Medulla oblongata (tissue), 1 donor: ENCODE measurements at regions not wholly inside any gene's neighbourhood (a gene's known extent, or its start where the extent isn't known, plus 50 kb on each side); places are given as distances from the start of the nearest gene placed in this dataset.
"Not testable (repeated sequence)": the region's sequence is repeated elsewhere in the genome, so short reads cannot be mapped to it uniquely, and the experiment has no call there.

ENCODE experiments used
- DNase-seq: peaks from one replicate; pipeline ENCODE4 v3.0.0-alpha.2; 2015; ENCODE audit errors: extremely low spot score

DNA sequence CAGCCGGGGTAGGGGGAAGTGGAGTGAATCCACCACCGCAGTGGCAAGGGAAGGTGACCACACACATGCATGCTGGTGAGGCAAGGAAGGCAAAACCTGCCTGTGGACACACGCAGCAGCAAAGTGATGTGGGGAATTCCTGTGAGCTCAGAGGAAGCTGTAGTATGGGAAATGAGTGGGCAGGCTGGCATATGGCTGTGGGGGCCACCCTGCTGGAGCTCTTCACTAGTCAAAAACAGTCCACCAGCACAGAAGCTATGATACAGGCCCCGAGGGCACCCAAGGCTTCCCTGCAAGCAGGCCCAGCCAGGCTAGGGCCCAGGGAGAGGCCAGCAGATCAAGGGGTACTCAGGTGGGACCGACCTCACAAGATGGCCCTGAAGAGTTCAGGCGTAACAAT is 239.1 kb downstream of the CHM start:
- DNase-seq, result no peak

DNA sequence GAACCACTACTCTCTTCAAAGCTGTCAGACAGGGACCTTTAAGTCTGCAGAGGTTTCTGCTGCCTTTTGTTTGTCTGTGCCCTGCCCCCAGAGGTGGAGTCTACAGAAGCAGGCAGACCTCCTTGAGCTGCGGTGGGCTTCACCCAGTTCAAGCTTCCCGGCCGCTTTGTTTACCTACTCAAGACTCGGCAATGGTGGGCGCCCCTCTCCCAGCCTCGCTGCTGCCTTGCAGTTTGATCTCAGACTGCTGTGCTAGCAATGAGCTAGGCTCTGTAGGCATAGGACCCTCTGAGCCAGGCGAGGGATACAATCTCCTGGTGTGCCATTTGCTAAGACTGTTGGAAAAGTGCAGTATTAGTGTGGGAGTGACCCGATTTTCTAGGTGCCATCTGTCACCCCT is 275.0 kb downstream of the CHM start:
- DNase-seq, result not testable (repeated sequence)

DNA sequence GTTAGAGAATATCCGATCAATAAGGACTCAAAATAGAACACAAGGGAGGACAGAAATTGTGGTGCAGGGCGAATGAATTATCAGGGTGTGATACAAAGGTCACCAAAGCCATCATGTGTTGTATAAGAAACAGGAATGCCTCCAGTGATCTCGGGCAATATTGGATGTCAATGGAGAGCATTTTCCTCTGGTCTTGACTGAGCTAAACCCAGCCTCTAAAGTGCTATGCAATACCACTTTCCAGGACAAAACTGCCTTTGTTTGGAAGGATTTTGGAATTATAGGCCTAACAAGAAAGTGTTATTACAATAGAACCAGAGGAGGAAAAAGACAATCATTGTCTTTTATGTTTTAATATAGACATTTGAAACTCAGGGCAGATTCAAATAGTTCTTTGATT is 281.7 kb downstream of the CHM start:
- DNase-seq, result no peak

DNA sequence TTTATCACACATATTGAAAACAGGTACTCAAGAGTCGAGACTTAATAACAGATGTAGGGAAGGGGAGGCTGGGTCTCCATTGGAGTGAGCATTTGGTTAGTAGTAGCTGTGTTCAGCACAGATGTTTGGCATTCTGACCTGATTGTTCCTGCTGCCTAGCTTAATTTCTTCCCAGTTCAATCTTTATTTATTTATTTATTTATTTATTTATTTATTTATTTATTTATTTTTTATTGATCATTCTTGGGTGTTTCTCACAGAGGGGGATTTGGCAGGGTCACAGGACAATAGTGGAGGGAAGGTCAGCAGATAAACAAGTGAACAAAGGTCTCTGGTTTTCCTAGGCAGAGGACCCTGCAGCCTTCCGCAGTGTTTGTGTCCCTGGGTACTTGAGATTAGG is 324.3 kb downstream of the CHM start:
- DNase-seq, result not testable (repeated sequence)

DNA sequence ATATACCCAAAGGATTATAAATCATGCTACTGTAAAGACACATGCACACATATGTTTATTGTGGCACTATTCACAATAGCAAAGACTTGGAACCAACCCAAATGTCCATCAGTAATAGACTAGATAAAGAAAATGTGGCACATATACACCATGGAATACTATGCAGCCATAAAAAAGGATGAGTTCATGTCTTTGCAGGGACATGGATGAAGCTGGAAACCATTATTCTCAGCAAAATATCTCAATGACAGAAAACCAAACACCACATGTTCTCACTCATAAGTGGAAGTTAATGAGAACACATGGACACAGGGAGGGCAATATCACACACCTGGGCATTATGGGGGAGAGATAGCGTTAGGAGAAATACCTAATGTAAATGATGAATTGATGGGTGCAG is 323.8 kb upstream of the POF1B start:
- not testable (repeated sequence) for DNase-seq

DNA sequence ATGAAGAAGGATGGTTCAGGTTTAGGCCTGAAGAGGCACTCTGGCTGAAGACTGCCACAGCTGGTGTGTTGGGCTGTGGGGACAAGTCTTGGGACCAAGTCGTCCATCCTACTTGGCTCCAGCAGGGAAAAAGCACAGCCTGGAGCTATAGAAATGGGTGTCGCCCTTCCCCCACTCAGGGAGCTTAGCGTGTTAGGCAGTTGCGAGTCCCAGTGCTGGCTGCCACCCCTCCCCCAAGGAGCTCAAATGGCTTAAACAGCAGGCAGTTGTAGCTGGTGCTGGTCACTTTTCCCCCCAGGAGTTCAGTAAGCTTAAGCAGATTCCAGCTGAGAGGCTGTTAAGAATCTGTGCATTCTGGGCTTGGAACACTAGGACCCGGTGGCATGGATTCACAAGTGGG is 319.5 kb upstream of the POF1B start:
- no peak for DNase-seq

DNA sequence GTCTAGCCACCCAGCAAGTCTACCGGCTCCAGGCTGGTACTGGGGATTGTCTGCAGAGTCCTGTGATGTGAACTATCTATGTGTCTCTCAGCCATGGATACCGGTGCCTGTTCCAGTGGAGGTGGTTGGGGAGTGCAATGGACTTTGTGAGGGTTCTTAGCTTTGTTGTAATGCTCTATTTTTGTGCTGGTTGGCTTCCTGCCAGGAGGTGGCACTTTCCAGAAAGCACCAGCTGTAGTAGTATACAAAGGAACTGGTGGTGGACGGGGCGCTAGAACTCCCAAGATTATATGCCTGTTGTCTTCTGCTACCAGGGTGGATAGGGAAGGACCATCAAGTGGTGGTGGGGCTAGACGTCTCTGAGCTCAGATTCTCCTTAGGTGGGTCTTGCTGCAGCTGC is 306.4 kb upstream of the POF1B start:
- DNase-seq, result no peak

DNA sequence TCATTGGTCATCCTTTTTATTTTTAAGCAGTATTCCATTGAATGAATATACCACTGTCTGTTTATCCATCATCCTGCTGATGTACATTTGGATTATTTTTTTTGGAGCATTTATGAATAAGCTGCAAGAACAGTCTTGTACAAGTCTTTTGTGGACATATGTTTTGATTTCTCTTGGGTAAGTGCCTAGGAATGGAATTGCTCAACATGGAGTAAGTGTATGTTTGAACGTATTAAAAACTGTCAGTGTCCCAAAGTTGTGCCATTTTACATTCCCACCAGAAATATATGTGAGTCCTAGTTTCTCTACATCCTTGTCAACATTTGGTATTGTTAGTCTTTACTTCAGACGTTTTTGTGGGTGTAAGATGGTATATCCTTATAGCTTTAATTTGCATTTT is 287.0 kb upstream of the POF1B start:
- DNase-seq, result no peak

DNA sequence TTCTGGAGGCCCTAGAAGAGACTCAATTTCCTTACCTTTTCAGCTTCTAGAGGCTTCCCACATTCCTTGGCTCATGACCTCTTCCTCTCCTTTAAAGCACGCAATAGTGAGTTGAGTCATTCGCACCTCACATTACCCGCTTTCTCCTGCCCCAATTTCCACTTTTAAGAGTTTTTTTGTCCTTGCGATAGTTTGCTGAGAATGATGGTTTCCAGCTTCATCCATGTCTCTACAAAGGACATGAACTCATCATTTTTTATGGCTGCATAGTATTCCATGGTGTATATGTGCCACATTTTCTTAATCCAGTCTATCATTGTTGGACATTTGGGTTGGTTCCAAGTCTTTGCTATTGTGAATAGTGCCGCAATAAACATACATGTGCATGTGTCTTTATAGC is 284.5 kb upstream of the POF1B start:
- DNase-seq, result not testable (repeated sequence)

DNA sequence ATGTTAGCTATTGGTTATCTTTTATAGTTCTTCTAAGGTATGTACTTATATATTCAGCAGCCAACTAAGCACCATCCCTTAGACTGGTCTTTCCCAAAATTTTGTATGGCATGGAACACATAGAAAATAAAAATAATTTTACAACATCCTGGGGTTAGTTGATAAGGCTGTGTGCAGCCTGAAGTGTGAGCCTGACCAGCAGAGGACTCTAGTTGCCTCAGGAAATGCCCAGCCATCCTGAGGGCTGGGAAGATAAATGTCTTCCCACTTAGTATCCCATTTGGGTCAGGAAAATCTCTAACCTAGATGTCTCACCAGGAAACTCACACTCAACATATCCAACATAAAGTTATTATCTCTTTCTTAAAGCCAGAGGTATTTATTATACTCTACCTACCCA is 251.4 kb upstream of the POF1B start:
- no peak for DNase-seq

DNA sequence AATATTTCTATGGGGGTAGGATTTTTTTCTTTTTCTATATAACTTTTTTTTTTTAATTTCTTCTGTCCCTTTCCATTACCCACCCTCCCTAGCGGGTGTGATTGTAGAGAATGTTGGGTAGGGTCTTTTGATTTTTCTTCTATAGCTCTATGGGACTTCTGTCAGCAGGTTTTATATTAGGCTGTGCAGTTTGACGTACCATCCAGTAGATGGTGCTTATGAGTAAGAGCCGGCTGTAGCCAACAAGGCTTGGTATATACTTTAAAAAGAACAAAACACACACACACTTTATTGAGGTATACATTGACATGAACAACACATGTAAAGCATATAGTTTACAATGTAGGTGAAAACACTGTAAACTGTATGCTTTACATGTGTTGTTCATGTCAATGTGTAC is 247.9 kb upstream of the POF1B start:
- DNase-seq, result no peak

DNA sequence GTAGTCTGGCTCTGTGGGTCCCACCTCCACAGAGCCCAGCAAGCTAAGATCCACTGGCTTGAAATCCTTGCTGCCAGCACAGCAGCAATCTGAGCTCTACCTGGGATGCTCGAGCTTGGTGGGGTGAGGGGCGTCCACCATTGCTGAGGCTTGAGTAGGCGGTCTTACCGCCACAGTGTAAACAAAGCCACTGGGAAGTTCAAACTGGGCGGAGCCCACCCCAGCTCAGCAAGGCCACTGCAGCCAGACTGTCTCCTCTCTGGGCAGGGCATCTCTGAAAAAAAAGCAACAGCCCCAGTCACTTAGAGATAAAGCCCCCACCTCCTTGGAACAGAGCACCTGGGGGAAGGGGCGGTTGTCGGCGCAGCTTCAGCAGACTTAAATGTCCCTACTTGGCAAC is 243.2 kb upstream of the POF1B start:
- no peak for DNase-seq

DNA sequence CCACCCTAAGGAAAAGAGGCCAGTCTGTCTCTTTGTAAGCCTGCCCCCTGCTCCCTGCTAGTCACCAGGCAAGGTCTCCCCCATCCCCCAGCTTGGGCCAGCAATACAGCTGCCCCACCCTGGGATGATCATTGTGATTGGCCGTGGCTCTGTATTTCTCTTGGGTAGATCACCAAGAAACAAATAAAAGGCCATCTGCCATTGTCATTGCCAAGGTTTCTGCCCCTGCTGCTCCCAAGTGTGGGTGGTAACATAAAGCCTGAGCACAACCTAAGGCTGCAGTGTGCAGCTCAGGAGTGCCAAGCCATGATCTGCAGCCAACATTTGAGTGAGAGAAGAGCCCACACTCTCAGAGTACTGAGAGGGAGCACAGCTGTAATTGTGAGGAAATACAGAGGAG is 241.0 kb upstream of the POF1B start:
- no peak for DNase-seq

DNA sequence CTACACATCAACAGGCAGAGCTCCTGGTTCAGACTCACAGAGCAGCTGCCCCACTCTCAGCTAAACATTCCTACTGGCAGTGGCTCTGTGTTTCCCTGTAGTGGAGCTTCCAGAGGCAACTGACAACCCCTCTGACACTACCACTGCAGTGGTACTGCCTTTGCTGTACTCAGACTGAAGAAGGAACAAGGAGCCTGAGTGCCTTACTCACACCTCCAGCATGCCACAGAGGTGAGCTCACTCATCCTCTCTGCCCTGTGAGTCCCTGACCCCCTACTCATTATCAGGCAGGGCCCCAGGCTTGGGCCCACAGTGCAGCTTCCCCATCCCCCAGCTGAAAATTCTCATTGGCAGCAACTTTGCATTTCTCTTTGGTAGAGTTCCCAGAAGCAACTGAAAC is 240.5 kb upstream of the POF1B start:
- no peak for DNase-seq

DNA sequence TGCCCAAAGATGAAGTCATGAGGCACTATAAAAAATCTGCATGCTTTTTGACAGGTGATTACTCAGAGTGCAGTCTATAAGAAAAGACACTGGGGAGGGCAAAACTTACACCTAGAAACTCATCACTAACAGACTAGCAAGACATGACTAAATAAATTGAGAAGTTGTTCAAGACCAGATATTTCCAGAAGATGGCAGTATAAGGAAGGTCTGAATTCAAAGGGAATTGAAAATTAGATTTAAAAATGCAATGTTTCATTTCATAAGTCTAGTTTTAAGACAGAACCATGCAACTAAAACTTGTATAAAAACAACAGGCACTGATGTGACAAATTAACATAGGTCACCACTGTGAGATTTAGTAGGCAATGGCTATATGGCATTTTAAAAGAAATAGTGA is 232.5 kb upstream of the POF1B start:
- DNase-seq, result peak; percentile 2

DNA sequence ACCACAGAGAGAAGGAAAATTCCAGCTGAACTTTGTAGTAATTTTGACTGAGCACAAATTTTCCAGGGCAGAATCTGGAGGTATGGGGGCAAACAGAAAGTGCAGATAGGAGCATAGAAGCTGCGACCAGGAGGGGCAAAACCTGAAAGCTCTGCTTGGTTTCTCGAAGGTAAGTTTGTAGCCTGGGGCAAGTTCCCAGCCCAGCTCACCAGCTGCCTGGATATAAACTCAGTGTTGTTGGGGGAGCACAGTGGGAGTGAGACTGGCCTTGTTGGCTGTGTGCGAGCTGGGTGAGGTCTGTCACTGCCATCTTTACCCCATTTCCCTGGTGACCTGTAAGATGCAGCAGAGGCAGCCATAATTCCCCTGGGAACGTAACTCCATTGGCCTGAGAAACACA is 213.5 kb upstream of the POF1B start:
- DNase-seq, result no peak

DNA sequence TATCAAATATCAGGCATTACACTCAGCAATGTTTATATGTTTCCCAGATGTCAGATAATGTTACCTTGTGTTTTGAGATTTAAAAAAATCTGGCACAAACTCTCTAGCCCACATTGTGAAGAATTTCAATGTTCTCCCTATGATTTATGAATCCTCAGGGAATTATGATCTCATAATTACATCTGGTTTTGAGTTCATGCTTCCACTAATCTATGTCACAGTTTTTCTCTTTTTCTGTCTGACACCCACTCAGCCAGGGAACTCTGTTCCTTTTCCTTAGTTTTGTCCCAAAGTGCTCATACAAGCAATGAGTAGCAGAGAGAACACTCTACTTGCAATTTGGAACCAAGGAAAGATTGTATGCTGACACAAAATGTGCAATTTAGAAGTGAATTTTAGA is 212.1 kb upstream of the POF1B start:
- DNase-seq, result no peak

DNA sequence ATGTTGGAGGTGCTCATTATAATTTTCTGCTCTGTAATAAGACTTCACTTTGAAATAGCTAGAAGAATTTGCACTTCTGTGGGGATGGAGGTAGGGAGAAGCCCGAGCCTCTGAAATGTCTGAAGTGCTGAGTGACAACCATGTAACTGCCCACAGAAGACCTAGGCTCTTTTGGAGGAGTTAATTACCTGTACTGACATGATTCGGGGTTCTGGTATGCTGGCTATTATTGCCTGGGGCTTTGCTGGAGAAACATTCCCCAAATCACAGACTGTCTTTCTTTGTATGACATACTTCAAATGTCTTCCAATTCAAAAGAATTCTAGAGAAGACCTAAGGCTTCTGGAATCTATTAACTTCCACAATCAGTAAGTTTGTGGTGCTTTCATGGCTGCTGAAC is 211.2 kb upstream of the POF1B start:
- DNase-seq, result no peak

DNA sequence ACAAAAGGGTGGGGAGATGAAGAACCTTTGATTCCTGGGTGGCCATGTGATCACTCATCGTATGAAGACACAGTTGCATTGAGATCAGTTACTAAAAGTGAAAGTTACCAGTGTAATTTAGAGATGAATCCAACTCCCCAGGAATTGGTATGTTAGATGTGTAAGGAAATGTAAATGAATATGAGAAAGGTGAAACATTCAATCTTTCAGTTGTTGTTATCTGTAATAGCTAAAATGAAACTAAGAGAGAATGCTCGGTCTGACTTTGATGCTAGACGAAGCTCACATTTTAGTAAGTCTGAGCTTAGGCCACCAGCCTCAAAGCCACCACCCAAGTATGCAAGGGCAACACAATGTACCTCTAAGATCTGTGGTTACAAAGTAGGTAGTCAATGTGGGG is 194.3 kb upstream of the POF1B start:
- no peak for DNase-seq

DNA sequence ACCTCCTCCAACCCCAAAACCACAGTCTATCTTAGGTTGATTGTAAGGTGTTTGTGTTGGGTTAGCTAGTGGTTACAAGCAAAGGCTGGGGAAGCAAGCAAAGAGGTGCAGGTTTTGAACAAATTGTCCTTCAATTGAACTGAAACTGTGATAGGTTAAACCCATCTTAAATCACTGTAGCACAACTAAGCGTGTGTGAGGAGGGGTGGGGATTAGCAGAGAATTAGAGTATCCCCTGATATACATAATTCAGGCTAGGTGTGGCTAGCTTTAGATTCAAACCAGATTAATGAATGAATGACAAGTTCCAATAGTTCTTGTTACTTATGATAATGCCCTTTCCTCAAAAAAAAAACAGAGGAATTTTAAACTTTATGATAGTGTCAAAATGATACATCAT is 191.0 kb upstream of the POF1B start:
- no peak for DNase-seq

DNA sequence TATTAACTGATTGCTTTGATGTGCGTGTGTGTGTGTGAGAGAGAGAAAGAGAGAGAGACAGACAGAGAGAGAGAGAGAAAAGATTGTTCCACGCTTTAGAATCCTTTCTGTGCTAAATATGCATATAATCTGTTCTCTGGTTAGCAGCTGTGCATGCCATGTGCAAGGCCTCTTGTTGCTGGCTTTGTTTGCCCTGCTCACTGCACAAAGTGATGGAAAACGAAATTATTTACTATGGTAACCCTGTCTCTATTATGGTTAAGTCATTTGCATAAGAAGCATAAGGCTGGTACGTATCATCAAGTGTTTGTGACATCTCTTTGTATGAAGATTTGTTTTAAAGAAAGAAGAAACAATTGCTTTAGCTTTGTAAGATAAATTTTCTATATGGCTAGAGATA is 190.2 kb upstream of the POF1B start:
- no peak for DNase-seq

DNA sequence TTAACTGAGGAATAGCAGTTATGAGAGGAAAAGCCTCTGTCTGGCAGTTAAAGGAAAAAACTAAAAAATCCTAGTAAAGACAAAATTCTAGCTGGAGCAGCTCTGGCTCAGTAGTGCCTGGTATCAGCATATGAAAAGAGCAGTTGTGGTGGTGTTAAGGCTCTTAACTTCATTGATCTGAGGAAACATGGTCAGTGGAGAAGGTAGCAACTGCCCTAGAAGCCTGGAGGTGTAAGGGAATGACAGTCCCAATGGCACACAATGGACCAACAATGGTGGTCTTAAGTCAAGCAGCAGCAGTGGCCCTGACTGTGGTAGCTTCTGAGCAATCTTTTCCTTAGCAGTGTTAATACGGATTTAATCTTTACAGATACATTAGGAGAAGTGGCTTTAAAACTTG is 189.6 kb upstream of the POF1B start:
- no peak for DNase-seq

DNA sequence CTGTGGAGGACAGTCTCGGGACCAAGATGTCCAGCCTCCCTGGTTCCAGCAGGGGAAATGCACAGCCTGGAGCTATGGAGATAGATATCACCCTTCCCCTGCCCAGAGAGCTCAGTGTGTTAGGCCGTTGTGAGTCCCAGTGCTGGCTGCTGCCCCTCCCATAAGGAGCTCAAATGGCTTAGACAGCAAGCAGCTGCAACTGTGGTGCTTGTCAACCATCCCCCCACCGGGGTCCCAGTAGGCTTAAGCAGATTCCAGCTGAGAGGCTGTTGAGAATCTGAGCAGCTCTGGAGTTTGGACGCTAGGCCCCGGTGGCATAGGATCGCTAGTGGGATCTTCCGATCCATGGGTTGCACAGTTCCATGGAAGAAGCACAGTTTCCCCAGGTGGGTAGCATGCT is 181.8 kb upstream of the POF1B start:
- DNase-seq, result no peak

DNA sequence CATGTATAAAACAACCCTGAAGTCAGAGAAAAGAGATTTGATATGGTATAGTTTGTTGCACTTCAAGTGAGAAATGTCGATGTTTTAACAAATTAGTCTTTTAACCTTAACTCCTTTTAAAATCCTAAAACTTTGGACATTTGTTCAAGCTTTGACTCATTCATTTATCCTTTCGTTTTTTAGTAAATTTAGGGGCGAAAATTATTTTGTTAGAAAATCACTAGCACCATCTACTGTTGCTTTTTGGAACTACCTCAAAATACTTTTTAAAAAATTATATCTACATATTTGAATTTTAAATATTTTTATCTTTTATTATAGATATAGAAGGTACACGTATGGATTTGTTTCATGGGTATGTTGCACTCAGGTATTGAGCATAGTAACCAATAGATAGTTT is 165.1 kb upstream of the POF1B start:
- DNase-seq, result peak; percentile 2

DNA sequence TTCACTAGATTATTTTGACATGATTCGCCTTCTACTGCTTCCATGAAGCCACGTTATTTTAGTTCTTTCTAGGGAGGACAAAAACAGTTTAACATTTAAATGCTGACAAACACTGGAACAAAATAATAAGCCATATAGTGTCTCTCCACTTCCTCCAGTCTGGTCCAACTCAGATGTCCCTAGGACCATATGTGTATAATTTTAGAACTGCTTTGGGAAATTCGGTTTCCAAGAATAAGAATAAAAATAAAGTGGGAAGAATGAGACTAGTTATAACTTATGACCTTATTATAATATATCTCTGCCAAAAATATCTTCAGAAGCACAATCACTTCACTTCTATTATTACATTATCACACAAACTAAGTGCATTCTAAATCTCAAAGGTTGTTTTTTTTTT is 164.4 kb upstream of the POF1B start:
- DNase-seq, result no peak
